HUES48 (cell line): ENCODE measurements at regions not wholly inside any gene's neighbourhood (a gene's known extent, or its start where the extent isn't known, plus 50 kb on each side); places are given as distances from the start of the nearest gene placed in this dataset.
"Not testable (repeated sequence)": the region's sequence is repeated elsewhere in the genome, so short reads cannot be mapped to it uniquely, and the experiment has no call there.

Experiments
- H3K27ac ChIP-seq: one replicate; pipeline ENCODE4 v1.7.0; 2013; ENCODE audit warnings: low read depth, low read length, inconsistent platforms
- H3K27me3 ChIP-seq: 2 replicates; pipeline ENCODE4 v1.6.1; 2013; ENCODE audit warnings: mild to moderate bottlenecking, low read length; ENCODE audit not compliant: control insufficient read depth, insufficient read depth
- H3K36me3 ChIP-seq: 2 replicates; pipeline ENCODE4 v1.6.1; 2013; ENCODE audit warnings: low read length; ENCODE audit not compliant: control insufficient read depth, insufficient read depth
- H3K4me1 ChIP-seq: 2 replicates; pipeline ENCODE4 v1.6.1; 2013; ENCODE audit warnings: mild to moderate bottlenecking, low read length; ENCODE audit not compliant: control insufficient read depth, insufficient read depth
- H3K4me3 ChIP-seq: 2 replicates; pipeline ENCODE4 v1.5.1; 2013; ENCODE audit warnings: mild to moderate bottlenecking, low read depth, low read length
- H3K9ac ChIP-seq: 2 replicates; pipeline ENCODE4 v1.6.1; 2013; ENCODE audit warnings: mild to moderate bottlenecking, low read depth, low read length, moderate library complexity
- H3K9me3 ChIP-seq: 2 replicates; pipeline ENCODE4 v1.6.1; 2013; ENCODE audit warnings: low read length; ENCODE audit not compliant: control insufficient read depth, insufficient read depth

GRCh38 chr9:134532084-134532483 lies 109.5 kb upstream of the COL5A1 start:
- peaks cover 3% of the 10 kb centered on the region; the same call in 1 of the 2 replicates for H3K9me3 ChIP-seq
- H3K27me3 ChIP-seq, result no peaks in the 10 kb centered on the region

GRCh38 chr9:134532661-134533060 lies 108.9 kb upstream of the COL5A1 start:
- not testable (repeated sequence) for H3K4me1 ChIP-seq, H3K4me3 ChIP-seq, H3K9me3 ChIP-seq, H3K27ac ChIP-seq, H3K9ac ChIP-seq, H3K27me3 ChIP-seq, H3K36me3 ChIP-seq

More at GRCh38 chr9:134532084-134532483, 109.5 kb upstream of the COL5A1 start:
- H3K4me1 ChIP-seq, result peaks cover 3% of the 10 kb centered on the region; the same call in 1 of the 2 replicates
- H3K9ac ChIP-seq, result no peak overlapping the region
- no peak overlapping the region for H3K4me3 ChIP-seq
- H3K27ac ChIP-seq, result no peak overlapping the region
- H3K36me3 ChIP-seq, result no peaks in the 10 kb centered on the region

- no peaks in the 10 kb centered on the region for H3K36me3 ChIP-seq
- peaks cover 2% of the 10 kb centered on the region; the same call in 1 of the 2 replicates for H3K4me1 ChIP-seq
- no peaks in the 10 kb centered on the region for H3K9me3 ChIP-seq
- H3K4me3 ChIP-seq, result no peak overlapping the region
- no peak overlapping the region for H3K27ac ChIP-seq
- H3K27me3 ChIP-seq, result no peaks in the 10 kb centered on the region
- H3K9ac ChIP-seq, result no peak overlapping the region
Observed at GRCh38 chr9:134533850-134534588, 107.6 kb upstream of the COL5A1 start.

- Histone ChIP-seq H3K9me3 (no peaks in the 10 kb centered on the region), H3K27me3 (no peaks in the 10 kb centered on the region), H3K4me1 (no peaks in the 10 kb centered on the region), H3K9ac (no peak overlapping the region), H3K4me3 (no peak overlapping the region), H3K36me3 (no peaks in the 10 kb centered on the region), H3K27ac (no peak overlapping the region)
Observed at GRCh38 chr9:134534661-134535080, 106.9 kb upstream of the COL5A1 start.

- Histone ChIP-seq H3K9ac (no peak overlapping the region), H3K36me3 (no peaks in the 10 kb centered on the region), H3K4me1 (no peaks in the 10 kb centered on the region), H3K9me3 (no peaks in the 10 kb centered on the region), H3K27me3 (no peaks in the 10 kb centered on the region), H3K27ac (no peak overlapping the region), H3K4me3 (no peak overlapping the region)
Observed at GRCh38 chr9:134535171-134535570, 106.4 kb upstream of the COL5A1 start.

GRCh38 chr9:134536101-134536900 lies 105.3 kb upstream of the COL5A1 start:
- H3K36me3 ChIP-seq, result no peaks in the 10 kb centered on the region
- H3K4me3 ChIP-seq, result no peak overlapping the region
- H3K9me3 ChIP-seq, result no peaks in the 10 kb centered on the region
- no peaks in the 10 kb centered on the region for H3K4me1 ChIP-seq
- no peak overlapping the region for H3K9ac ChIP-seq
- no peak overlapping the region for H3K27ac ChIP-seq
- H3K27me3 ChIP-seq, result no peaks in the 10 kb centered on the region

GRCh38 chr9:134536931-134537330 lies 104.7 kb upstream of the COL5A1 start:
- Histone ChIP-seq H3K27ac (no peak overlapping the region), H3K27me3 (no peaks in the 10 kb centered on the region), H3K4me1 (no peaks in the 10 kb centered on the region), H3K4me3 (no peak overlapping the region), H3K9me3 (no peaks in the 10 kb centered on the region), H3K36me3 (no peaks in the 10 kb centered on the region), H3K9ac (no peak overlapping the region)

- no peaks in the 10 kb centered on the region for H3K9me3 ChIP-seq
- H3K4me1 ChIP-seq, result no peaks in the 10 kb centered on the region
- no peak overlapping the region for H3K4me3 ChIP-seq
- H3K27ac ChIP-seq, result no peak overlapping the region
- no peaks in the 10 kb centered on the region for H3K27me3 ChIP-seq
- H3K9ac ChIP-seq, result no peak overlapping the region
- H3K36me3 ChIP-seq, result no peaks in the 10 kb centered on the region
Observed at GRCh38 chr9:134537951-134538641, 103.5 kb upstream of the COL5A1 start.

- H3K4me3 ChIP-seq, result no peak overlapping the region
- H3K27me3 ChIP-seq, result no peaks in the 10 kb centered on the region
- H3K9ac ChIP-seq, result no peak overlapping the region
- H3K36me3 ChIP-seq, result no peaks in the 10 kb centered on the region
- H3K9me3 ChIP-seq, result no peaks in the 10 kb centered on the region
- H3K27ac ChIP-seq, result no peak overlapping the region
- H3K4me1 ChIP-seq, result no peaks in the 10 kb centered on the region
Observed at GRCh38 chr9:134538856-134539566, 102.6 kb upstream of the COL5A1 start.

- Histone ChIP-seq H3K4me1 (0 out of 2 replicates have a peak, but pooled peaks cover 4% of the 10 kb centered on the region), H3K4me3 (no peak overlapping the region), H3K9me3 (no peaks in the 10 kb centered on the region), H3K27me3 (no peaks in the 10 kb centered on the region), H3K27ac (no peak overlapping the region), H3K9ac (no peak overlapping the region), H3K36me3 (no peaks in the 10 kb centered on the region)
Observed at GRCh38 chr9:134539586-134540194, 101.9 kb upstream of the COL5A1 start.
